HG02943 (cell line): ENCODE measurements at regions not wholly inside any gene's neighbourhood (a gene's known extent, or its start where the extent isn't known, plus 50 kb on each side); places are given as distances from the start of the nearest gene placed in this dataset.
"Not testable (repeated sequence)": the region's sequence is repeated elsewhere in the genome, so short reads cannot be mapped to it uniquely, and the experiment has no call there.

Experiments used
- ATAC-seq: cut with Tn5 transposase; IDR thresholded peaks from one replicate; pipeline ENCODE4 v1.9.1; 2021; ENCODE audit warnings: mild to moderate bottlenecking, low read depth, moderate library complexity; ENCODE audit not compliant: unreplicated experiment

DNA sequence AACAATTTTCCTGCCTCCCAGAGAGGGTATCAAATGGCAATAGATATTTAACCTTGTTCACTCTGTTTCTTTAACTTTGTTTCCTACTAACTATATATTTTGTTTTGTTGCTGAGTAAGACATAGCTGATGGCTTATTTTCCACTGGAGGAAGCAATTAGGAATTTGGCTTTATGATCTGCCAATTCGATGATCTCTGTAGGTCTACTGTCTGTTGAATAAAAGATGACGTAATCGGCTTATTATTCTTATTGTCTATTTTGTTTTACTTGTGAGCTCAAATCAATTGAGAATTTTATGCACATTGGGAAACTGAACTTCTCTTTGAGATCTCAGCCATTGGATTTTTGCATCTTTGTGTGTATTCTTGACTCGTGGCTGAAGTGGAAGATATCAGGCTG lies 862.6 kb downstream of the EFNB2 start:
- no peak for ATAC-seq

GRCh38 chr13:105671131-105671530 lies 864.3 kb downstream of the EFNB2 start:
- ATAC-seq, result not testable (repeated sequence)

- ATAC-seq, result no peak
Measured at GRCh38 chr13:105670179-105670990, 865.1 kb downstream of the EFNB2 start.

DNA sequence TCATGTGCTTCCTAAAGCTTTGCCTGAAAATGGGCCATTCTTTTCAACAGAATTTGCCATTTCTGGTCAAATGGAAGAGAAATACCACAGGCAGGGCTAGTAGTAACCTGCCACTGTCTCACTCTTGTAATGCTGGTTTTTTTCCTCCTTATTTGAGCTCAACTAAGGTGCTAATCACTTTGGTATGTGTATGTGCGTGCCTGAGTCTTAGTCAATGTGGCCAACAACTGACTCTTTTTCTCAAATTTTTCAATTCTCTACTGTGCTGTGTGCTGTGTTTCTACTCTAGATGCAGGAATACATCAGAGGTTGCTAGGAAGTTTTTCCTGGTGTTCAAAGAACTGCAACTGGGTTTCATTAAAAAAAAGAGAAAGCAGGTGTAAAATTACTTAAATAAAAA lies 870.2 kb downstream of the EFNB2 start:
- ATAC-seq, result no peak

- ATAC-seq, result no peak
Measured at GRCh38 chr13:105663182-105663581, 872.3 kb downstream of the EFNB2 start.

DNA sequence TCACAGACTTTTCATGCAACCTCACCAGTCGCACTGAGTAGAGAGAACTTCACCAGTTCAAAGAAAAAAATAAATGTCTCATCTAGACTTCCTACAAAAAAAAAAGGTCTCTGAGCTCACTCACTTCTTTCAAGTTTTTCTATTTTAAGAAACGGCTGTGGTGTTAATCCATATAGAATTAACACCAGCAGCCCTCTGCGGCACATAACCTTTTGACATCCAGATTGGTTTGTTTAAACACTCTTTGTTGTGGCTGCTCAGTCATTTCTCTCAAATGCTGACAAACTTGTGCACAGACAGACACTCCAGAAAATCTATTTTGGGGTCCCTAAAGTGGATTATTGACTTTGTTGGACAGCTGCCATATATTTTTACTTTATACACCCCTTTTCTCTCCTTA lies 874.9 kb downstream of the EFNB2 start:
- ATAC-seq, result no peak

DNA sequence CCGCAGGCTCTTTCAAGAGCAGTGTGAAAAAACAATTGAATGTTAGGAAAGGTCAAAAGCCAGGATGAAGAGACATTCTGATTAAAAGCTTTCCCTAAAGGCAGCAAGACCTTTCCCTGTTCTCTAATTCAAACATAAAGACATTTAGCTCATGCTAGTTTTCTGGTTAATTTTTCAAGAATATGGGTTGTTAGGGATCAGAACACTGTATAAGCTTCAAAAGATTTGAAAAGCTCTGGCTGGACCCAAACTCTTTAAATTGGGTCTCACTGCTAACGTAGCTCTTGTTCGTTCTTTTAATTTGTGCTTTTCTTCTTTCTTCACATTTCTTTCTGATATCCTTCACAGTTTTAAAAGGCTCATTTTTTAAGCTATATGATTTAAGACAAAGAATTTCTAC lies 877.0 kb downstream of the EFNB2 start:
- ATAC-seq, result no peak

DNA sequence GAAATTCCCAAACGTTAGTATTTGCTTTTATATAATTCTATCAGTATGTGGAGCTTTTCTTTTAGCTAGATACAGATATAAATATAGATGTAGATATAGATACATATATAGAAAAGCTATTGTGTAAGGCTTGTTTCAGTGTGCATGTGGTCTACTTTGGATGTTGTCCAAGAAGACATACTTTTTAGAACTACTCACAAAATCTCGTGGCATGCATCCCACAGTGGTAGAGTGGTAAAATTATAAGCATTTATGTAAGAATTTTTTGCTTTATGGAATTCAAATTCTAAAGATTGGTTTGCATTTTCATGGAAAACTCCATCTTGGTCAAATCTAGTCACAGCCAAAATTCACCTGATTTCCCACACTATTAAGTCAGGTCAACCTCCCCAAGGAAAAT lies 880.4 kb downstream of the EFNB2 start:
- ATAC-seq, result no peak

GRCh38 chr13:105643966-105644365 lies 891.5 kb downstream of the EFNB2 start:
- no peak for ATAC-seq

DNA sequence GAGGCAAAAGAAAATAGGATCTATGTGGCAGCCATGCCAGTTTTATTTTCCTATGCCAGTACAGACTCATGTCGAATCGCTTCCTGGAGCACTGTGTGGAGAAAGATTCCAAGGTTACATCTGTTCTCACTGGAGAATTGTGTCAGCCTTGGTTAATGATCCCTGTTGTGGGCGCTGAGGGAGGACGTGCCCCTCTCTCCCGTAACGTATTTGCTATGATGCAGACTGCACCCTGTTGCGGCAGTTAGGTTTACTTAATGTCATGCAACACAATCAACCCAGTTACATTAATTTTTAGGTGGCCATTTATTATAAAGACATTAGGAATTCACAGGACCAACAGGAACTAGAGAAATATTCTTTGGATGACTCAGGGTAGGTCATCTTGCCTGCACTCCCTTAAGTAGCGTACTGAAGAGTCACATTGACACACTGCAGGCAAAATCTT lies 892.9 kb downstream of the EFNB2 start:
- ATAC-seq, result no peak

GRCh38 chr13:105641121-105641520 lies 894.3 kb downstream of the EFNB2 start:
- ATAC-seq, result no peak

- no peak for ATAC-seq
Measured at GRCh38 chr13:105638426-105638825, 897.0 kb downstream of the EFNB2 start.

DNA sequence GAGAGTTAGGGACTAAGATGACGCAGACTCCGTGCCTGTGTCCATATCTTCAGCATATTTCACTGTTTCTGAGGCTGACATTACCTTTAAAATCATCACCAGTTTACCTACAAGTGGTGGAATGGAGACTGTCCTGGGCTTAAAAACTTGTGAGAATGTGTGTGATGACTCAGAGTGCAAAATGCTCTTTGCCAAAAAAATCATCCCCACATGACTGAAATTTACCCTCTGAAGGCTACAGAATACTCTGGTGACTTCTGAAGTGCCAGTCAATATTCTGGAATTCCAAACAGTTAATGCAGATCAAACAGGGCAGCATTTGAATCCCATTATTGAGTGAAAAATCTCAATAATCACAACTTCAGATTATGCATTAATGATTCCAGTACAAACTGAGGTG lies 901.4 kb downstream of the EFNB2 start:
- ATAC-seq, result no peak

DNA sequence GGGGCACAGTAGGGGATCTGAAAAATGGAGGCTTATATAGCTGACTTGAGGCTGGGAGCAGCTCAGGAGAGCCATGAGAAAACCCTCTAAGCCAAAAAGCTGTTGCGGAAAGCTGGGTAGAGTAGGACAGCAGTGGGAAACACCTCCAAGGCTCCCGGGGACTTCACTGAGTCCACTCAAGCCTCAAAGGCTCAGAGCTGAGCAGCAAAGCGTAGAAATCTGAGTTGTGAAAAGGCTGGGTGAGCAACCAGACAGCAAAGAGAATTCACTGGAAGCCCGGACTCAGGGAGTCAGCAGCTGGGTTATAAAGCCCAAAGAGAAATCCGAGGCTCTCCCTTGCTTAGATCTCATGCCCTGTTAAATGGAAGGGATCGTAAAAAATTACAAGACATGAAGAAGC lies 905.0 kb downstream of the EFNB2 start:
- no peak for ATAC-seq

- no peak for ATAC-seq
Measured at GRCh38 chr13:105627270-105627669, 908.2 kb downstream of the EFNB2 start.

- ATAC-seq, result no peak
Measured at GRCh38 chr13:105625691-105626090, 909.8 kb downstream of the EFNB2 start.

DNA sequence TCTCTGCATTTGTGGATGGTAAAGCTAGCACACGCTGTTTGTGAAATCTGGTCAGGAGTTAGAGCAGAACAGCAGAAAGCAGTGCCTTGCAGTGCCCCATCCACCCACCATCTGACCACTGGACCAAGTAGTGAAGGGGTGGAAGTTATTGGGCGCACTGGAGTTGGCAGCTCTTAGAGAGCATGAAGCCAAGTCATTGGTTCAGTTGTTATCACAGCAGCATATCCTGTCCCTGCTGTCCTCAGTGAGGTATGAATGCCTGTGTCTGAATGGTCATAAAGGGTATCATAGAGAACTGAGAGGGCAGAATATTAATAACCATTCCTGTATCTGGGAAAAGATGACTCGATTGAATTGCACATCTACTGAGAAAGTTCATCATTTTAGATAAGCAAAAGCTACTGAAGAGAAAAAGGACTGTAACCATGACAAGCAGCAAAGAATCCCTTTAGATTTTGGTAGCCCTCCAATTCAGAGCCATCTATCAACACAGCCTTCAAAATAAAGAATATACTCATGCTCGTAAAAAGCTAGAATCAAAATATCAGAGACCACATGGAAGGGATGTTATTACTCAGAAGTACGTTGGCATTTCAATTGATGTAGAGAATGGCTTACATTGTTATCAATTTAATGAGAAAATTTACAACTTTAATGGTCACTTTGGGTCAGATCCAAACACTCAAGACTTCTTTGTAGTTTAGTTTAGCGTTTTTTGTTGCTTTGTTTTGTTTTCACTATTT lies 919.0 kb downstream of the EFNB2 start:
- no peak for ATAC-seq

GRCh38 chr13:105612541-105612940 lies 922.9 kb downstream of the EFNB2 start:
- no peak for ATAC-seq

DNA sequence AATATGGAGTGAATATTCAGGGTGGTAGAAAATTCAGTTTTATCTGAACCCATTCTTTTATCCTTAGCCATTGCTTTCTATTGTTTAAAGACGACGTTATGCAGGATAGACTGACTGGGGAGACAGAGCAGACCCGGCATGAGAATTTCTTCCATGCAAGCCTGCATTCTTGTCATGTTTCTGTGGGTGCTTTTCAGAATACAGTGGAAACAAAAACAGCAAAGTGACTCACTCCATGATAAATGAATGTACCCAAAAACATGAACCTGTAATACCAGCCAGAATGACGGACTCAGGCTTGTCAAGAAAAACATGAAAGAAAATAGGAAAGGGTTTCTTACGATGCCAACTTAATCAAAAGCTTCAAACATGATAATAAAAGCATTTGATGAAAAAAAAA lies 924.0 kb downstream of the EFNB2 start:
- ATAC-seq, result no peak

GRCh38 chr13:105608104-105608503 lies 927.4 kb downstream of the EFNB2 start:
- no peak for ATAC-seq

GRCh38 chr13:105607426-105607825 lies 928.0 kb downstream of the EFNB2 start:
- ATAC-seq, result no peak

GRCh38 chr13:105607016-105607415 lies 928.4 kb downstream of the EFNB2 start:
- no peak for ATAC-seq
